ENCODE measurements at regions not wholly inside any gene's neighbourhood (a gene's known extent, or its start where the extent isn't known, plus 50 kb on each side); places are given as distances from the start of the nearest gene placed in this dataset.

GRCh38 chr3:194219826-194220410 is 84.0 kb downstream of the HES1 start:
- H3K9ac ChIP-seq (ENCODE audit: extremely low read depth, insufficient read length, low read length) = no peak overlapping the region
- H2BK120ac ChIP-seq (ENCODE audit: low read depth, low read length, poor library complexity, severe bottlenecking) = no peak overlapping the region
- no peak overlapping the region; a peak in 2 of 5 replicates for H3K4me3 Mint-ChIP-seq
- no peak overlapping the region for H3K23ac ChIP-seq (ENCODE audit: insufficient read length, low read depth, low read length)
- H3K4me1 ChIP-seq (ENCODE audit: insufficient read depth, low read length) = no peaks in the 10 kb centered on the region; the same call in 1 of the 2 replicates
- H2BK15ac ChIP-seq (ENCODE audit: low read depth, low read length) = no peak overlapping the region
- no peak overlapping the region for H3K56ac ChIP-seq (ENCODE audit: insufficient read length, low read depth, low read length)
- no peak overlapping the region for H4K5ac ChIP-seq (ENCODE audit: insufficient read length, low read depth, low read length)
- no peak overlapping the region for H4K8ac ChIP-seq (replicated peaks; ENCODE audit: insufficient read length, low read depth, low read length)
- no peaks in the 10 kb centered on the region for H3K23me2 ChIP-seq (ENCODE audit: insufficient read length, low read depth, low read length, poor library complexity, severe bottlenecking)
- no peak overlapping the region for H3K27ac Mint-ChIP-seq
- no peak overlapping the region for H3T11ph ChIP-seq (ENCODE audit: low read length)
- no peak overlapping the region for H2BK12ac ChIP-seq (ENCODE audit: insufficient read length, low read depth, low read length)
- H4K20me1 ChIP-seq (ENCODE audit: control insufficient read depth, insufficient read depth, insufficient read length) = no peaks in the 10 kb centered on the region
- H3K27ac ChIP-seq (ENCODE audit: insufficient read length, low read depth, low read length) = no peak overlapping the region
- H3K79me2 ChIP-seq (ENCODE audit: insufficient read depth, low read length) = no peaks in the 10 kb centered on the region
- H3K4me1 Mint-ChIP-seq = peaks cover 44 to 48% of the 10 kb centered on the region in 2 experiments
- no peak overlapping the region for H4K91ac ChIP-seq (ENCODE audit: insufficient read length, low read depth, low read length)
- peaks cover 16% of the 10 kb centered on the region for H3K27me3 Mint-ChIP-seq (ENCODE audit: low read depth)
- no peaks in the 10 kb centered on the region for H3K9me3 ChIP-seq (ENCODE audit: control insufficient read depth, low read depth, low read length)
- H2AFZ ChIP-seq (ENCODE audit: low read length) = no peak overlapping the region
- no peak overlapping the region for H2BK20ac ChIP-seq (ENCODE audit: low read depth, low read length, poor library complexity, severe bottlenecking)
- H3K9me3 Mint-ChIP-seq = no peaks in the 10 kb centered on the region; a peak in 1 of 5 replicates
- TF ChIP-seq, protein P1, sequence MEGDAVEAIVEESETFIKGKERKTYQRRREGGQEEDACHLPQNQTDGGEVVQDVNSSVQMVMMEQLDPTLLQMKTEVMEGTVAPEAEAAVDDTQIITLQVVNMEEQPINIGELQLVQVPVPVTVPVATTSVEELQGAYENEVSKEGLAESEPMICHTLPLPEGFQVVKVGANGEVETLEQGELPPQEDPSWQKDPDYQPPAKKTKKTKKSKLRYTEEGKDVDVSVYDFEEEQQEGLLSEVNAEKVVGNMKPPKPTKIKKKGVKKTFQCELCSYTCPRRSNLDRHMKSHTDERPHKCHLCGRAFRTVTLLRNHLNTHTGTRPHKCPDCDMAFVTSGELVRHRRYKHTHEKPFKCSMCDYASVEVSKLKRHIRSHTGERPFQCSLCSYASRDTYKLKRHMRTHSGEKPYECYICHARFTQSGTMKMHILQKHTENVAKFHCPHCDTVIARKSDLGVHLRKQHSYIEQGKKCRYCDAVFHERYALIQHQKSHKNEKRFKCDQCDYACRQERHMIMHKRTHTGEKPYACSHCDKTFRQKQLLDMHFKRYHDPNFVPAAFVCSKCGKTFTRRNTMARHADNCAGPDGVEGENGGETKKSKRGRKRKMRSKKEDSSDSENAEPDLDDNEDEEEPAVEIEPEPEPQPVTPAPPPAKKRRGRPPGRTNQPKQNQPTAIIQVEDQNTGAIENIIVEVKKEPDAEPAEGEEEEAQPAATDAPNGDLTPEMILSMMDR (conservative IDR thresholded peaks at IDR 0.05) = no peak
- no CpG with 5 or more reads among the region's 10 CpGs for WGBS (ENCODE audit: extremely low coverage, insufficient read length, low lambda C conversion rate)
- H3K79me1 ChIP-seq (ENCODE audit: insufficient read depth, low read depth, low read length, poor library complexity, severe bottlenecking) = no peaks in the 10 kb centered on the region
- no peak overlapping the region for H3K4me2 ChIP-seq (ENCODE audit: insufficient read depth, insufficient read length, low read length)
- no peak for DNase-seq
- no peak overlapping the region for H2AK5ac ChIP-seq (ENCODE audit: insufficient read length, low read length)
- H2BK5ac ChIP-seq (ENCODE audit: insufficient read length, low read length) = no peak overlapping the region
- H3K36me3 Mint-ChIP-seq (ENCODE audit: insufficient read depth in 1 of 3, low read depth in 3 of 3) = no peaks in the 10 kb centered on the region; a peak in 1 of 7 replicates
- no peak overlapping the region for H3K4ac ChIP-seq (ENCODE audit: low read depth, low read length)
- H3K18ac ChIP-seq (ENCODE audit: insufficient read length, low read depth, low read length) = no peak overlapping the region
- H3K14ac ChIP-seq (ENCODE audit: insufficient read depth, low read length) = no peak overlapping the region
- H3K27me3 ChIP-seq (ENCODE audit: insufficient read depth, low read length) = no peaks in the 10 kb centered on the region

Measured in H9 (cell line).